ENCODE measurements at regions not wholly inside any gene's neighbourhood (a gene's known extent, or its start where the extent isn't known, plus 50 kb on each side); places are given as distances from the start of the nearest gene placed in this dataset.

- Mint-ChIP-seq H3K4me1 (no peaks in the 10 kb centered on the region), H3K4me3 (no peak overlapping the region), H3K9me3 (ENCODE audit: low read depth) (no peaks in the 10 kb centered on the region), H3K27me3 (peaks cover 4% of the 10 kb centered on the region), H3K36me3 (no peaks in the 10 kb centered on the region), H3K27ac (no peak overlapping the region)
- ATAC-seq = no peak
- CTCF ChIA-PET = interaction anchor here (0.9 kb wide), 1 partner anchor 88 kb away, joined by 3 read pairs; no protein-coding TSS in a partner anchor
- DNase-seq = no peak
Measured at GRCh38 chr9:19552282-19553105, 143.7 kb downstream of the ACER2 start.

- no peaks in the 10 kb centered on the region for H3K4me1 Mint-ChIP-seq
- no peaks in the 10 kb centered on the region for H3K36me3 Mint-ChIP-seq
- no peak for ATAC-seq
- CTCF ChIA-PET = no interaction called here
- no peak for DNase-seq
- H3K27me3 Mint-ChIP-seq = peaks cover 4% of the 10 kb centered on the region
- no peak overlapping the region for H3K27ac Mint-ChIP-seq
- no peaks in the 10 kb centered on the region for H3K9me3 Mint-ChIP-seq (ENCODE audit: low read depth)
- no peak overlapping the region for H3K4me3 Mint-ChIP-seq
Measured at GRCh38 chr9:19551124-19551929, 142.5 kb downstream of the ACER2 start.

GRCh38 chr9:19550009-19550408 is 141.2 kb downstream of the ACER2 start:
- Mint-ChIP-seq H3K27ac (no peak overlapping the region), H3K4me3 (no peak overlapping the region), H3K9me3 (ENCODE audit: low read depth) (no peaks in the 10 kb centered on the region), H3K4me1 (no peaks in the 10 kb centered on the region), H3K36me3 (no peaks in the 10 kb centered on the region), H3K27me3 (peaks cover 4% of the 10 kb centered on the region)
- ATAC-seq (no peak), DNase-seq (no peak)
- CTCF ChIA-PET = no interaction called here

GRCh38 chr9:19533373-19533772 is 124.6 kb downstream of the ACER2 start:
- Mint-ChIP-seq H3K4me3 (no peak overlapping the region), H3K36me3 (no peaks in the 10 kb centered on the region), H3K4me1 (no peaks in the 10 kb centered on the region), H3K27ac (no peak overlapping the region), H3K27me3 (peaks cover 9% of the 10 kb centered on the region), H3K9me3 (ENCODE audit: low read depth) (no peaks in the 10 kb centered on the region)
- no peak for ATAC-seq
- CTCF ChIA-PET = interaction anchor here (1.8 kb wide), 1 partner anchor 69 kb away, joined by 6 read pairs; no protein-coding TSS in a partner anchor
- DNase-seq = no peak

- Mint-ChIP-seq H3K36me3 (no peaks in the 10 kb centered on the region), H3K27ac (no peak overlapping the region), H3K4me1 (no peaks in the 10 kb centered on the region), H3K4me3 (no peak overlapping the region), H3K9me3 (ENCODE audit: low read depth) (no peaks in the 10 kb centered on the region), H3K27me3 (peaks cover 19% of the 10 kb centered on the region)
- DNase-seq (no peak), ATAC-seq (no peak)
- CTCF ChIA-PET = no interaction called here
Measured at GRCh38 chr9:19527663-19528062, 118.9 kb downstream of the ACER2 start.

- no peak overlapping the region for H3K27ac Mint-ChIP-seq
- peaks cover 20% of the 10 kb centered on the region for H3K27me3 Mint-ChIP-seq
- no peaks in the 10 kb centered on the region for H3K4me1 Mint-ChIP-seq
- no peak for DNase-seq
- no peaks in the 10 kb centered on the region for H3K9me3 Mint-ChIP-seq (ENCODE audit: low read depth)
- H3K36me3 Mint-ChIP-seq = no peaks in the 10 kb centered on the region
- no peak overlapping the region for H3K4me3 Mint-ChIP-seq
- no peak for ATAC-seq
- CTCF ChIA-PET = no interaction called here
Measured at GRCh38 chr9:19522558-19522957, 113.7 kb downstream of the ACER2 start.

GRCh38 chr9:19521205-19521604 is 112.4 kb downstream of the ACER2 start:
- CTCF ChIA-PET = no interaction called here
- no peak for ATAC-seq

GRCh38 chr9:19517202-19517942 is 108.6 kb downstream of the ACER2 start:
- DNase-seq (peak; percentile 43), ATAC-seq (no peak)
- Mint-ChIP-seq H3K9me3 (ENCODE audit: low read depth) (no peaks in the 10 kb centered on the region), H3K36me3 (no peaks in the 10 kb centered on the region), H3K27ac (no peak overlapping the region), H3K4me3 (no peak overlapping the region), H3K27me3 (peaks cover 6% of the 10 kb centered on the region), H3K4me1 (peaks cover 27% of the 10 kb centered on the region)
- CTCF ChIA-PET = no interaction called here

More at GRCh38 chr9:19521205-19521604, 112.4 kb downstream of the ACER2 start:
- Mint-ChIP-seq H3K4me1 (peaks cover 12% of the 10 kb centered on the region), H3K9me3 (ENCODE audit: low read depth) (no peaks in the 10 kb centered on the region), H3K27me3 (peaks cover 13% of the 10 kb centered on the region), H3K4me3 (no peak overlapping the region), H3K36me3 (no peaks in the 10 kb centered on the region), H3K27ac (no peak overlapping the region)
- DNase-seq = no peak

- Mint-ChIP-seq H3K4me1 (peaks cover 27% of the 10 kb centered on the region), H3K36me3 (no peaks in the 10 kb centered on the region), H3K9me3 (ENCODE audit: low read depth) (no peaks in the 10 kb centered on the region), H3K27ac (no peak overlapping the region), H3K4me3 (no peak overlapping the region), H3K27me3 (peaks cover 3% of the 10 kb centered on the region)
- ATAC-seq (peak; percentile 68), DNase-seq (peak; percentile 44)
- CTCF ChIA-PET = no interaction called here
Measured at GRCh38 chr9:19516348-19516747, 107.5 kb downstream of the ACER2 start.

GRCh38 chr9:19513671-19514275 is 105.0 kb downstream of the ACER2 start:
- Mint-ChIP-seq H3K4me1 (peaks cover 27% of the 10 kb centered on the region), H3K4me3 (no peak overlapping the region), H3K27me3 (peaks cover 2% of the 10 kb centered on the region), H3K36me3 (no peaks in the 10 kb centered on the region), H3K27ac (no peak overlapping the region), H3K9me3 (ENCODE audit: low read depth) (no peaks in the 10 kb centered on the region)
- DNase-seq (no peak), ATAC-seq (no peak)
- CTCF ChIA-PET = no interaction called here

- peaks cover 9% of the 10 kb centered on the region for H3K27me3 Mint-ChIP-seq
- no peak overlapping the region for H3K4me3 Mint-ChIP-seq
- no peaks in the 10 kb centered on the region for H3K36me3 Mint-ChIP-seq
- DNase-seq (no peak), ATAC-seq (no peak)
- H3K4me1 Mint-ChIP-seq = peaks cover 25% of the 10 kb centered on the region
- H3K9me3 Mint-ChIP-seq (ENCODE audit: low read depth) = no peaks in the 10 kb centered on the region
- CTCF ChIA-PET = no interaction called here
- no peak overlapping the region for H3K27ac Mint-ChIP-seq
Measured at GRCh38 chr9:19512103-19512832, 103.5 kb downstream of the ACER2 start.

- H3K9me3 Mint-ChIP-seq (ENCODE audit: low read depth) = no peaks in the 10 kb centered on the region
- CTCF ChIA-PET = no interaction called here
Measured at GRCh38 chr9:19511694-19512093, 102.9 kb downstream of the ACER2 start.

GRCh38 chr9:19510907-19511306 is 102.1 kb downstream of the ACER2 start:
- Mint-ChIP-seq H3K36me3 (no peaks in the 10 kb centered on the region), H3K27ac (no peak overlapping the region), H3K27me3 (peaks cover 13% of the 10 kb centered on the region), H3K4me1 (peaks cover 12% of the 10 kb centered on the region), H3K9me3 (ENCODE audit: low read depth) (no peaks in the 10 kb centered on the region), H3K4me3 (no peak overlapping the region)
- CTCF ChIA-PET = no interaction called here
- DNase-seq = no peak
- no peak for ATAC-seq

More at GRCh38 chr9:19511694-19512093, 102.9 kb downstream of the ACER2 start:
- H3K4me3 Mint-ChIP-seq = no peak overlapping the region
- ATAC-seq (no peak), DNase-seq (no peak)
- peaks cover 13% of the 10 kb centered on the region for H3K27me3 Mint-ChIP-seq
- no peaks in the 10 kb centered on the region for H3K36me3 Mint-ChIP-seq
- H3K27ac Mint-ChIP-seq = no peak overlapping the region
- H3K4me1 Mint-ChIP-seq = peaks cover 20% of the 10 kb centered on the region
